PFSK-1 (cell line): ENCODE measurements at regions not wholly inside any gene's neighbourhood (a gene's known extent, or its start where the extent isn't known, plus 50 kb on each side); places are given as distances from the start of the nearest gene placed in this dataset.

Experiments used
- FOXP2 ChIP-seq: optimal IDR thresholded peaks from 2 replicates; pipeline ENCODE3; 2011; ENCODE audit warnings: borderline replicate concordance, control low read depth, inconsistent platforms; ENCODE audit not compliant: insufficient read depth; ENCODE audit errors: extremely low read length, extremely low read depth
- POLR2AphosphoS5 ChIP-seq: IDR thresholded peaks from 2 replicates; pipeline ENCODE4 v1.6.1; 2012; ENCODE audit warnings: low read depth, mild to moderate bottlenecking, control low read depth, low read length, moderate library complexity
- REST ChIP-seq, 2 experiments: IDR thresholded peaks; 2 replicates each; pipeline versions ENCODE4 v1.6.1 to v1.8.0; 2011 to 2012; ENCODE audit warnings: low read depth in 2 of 2, low read length in 2 of 2, control low read depth in 1 of 2, inconsistent platforms in 1 of 2, mild to moderate bottlenecking in 1 of 2, moderate library complexity in 1 of 2; ENCODE audit not compliant: insufficient read depth in 1 of 2
- SIN3A ChIP-seq: IDR thresholded peaks from 2 replicates; pipeline ENCODE4 v1.6.1; 2012; ENCODE audit warnings: mild to moderate bottlenecking, low read length, moderate library complexity, borderline replicate concordance; ENCODE audit not compliant: insufficient read depth
- TAF1 ChIP-seq: IDR thresholded peaks from 2 replicates; pipeline ENCODE4 v1.6.1; 2012; ENCODE audit warnings: low read length, control low read depth, borderline replicate concordance; ENCODE audit not compliant: insufficient read depth

DNA sequence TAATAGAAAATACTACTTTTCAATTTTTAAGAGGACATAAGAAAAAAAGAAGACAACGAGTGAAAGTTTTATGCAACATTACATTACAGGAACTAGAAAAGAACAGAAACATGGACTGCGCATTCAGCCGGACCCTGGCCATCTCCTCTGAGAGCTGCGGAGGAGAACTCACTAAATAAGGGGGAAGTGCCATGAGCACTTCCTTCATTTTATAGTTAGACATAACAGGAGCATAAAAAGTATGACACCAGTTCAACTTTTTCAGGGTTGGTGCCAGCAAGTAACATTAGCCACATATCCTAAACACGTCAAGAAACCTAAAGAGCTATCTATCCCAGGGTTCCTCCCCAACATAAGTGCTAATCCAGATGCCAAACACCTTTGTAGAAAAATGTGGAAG, 78.0 kb upstream of the SERTAD2 start:
- TF ChIP-seq FOXP2 (no peak), SIN3A (no peak), TAF1 (no peak), REST (IDR thresholded peaks at IDR 0.05; ENCODE audit: insufficient read depth in 1 of 2, low read depth in 2 of 2, low read length in 2 of 2) (no peak), POLR2AphosphoS5 (no peak)

GRCh38 chr2:64732146-64732545, 78.4 kb upstream of the SERTAD2 start:
- TF ChIP-seq POLR2AphosphoS5 (no peak), FOXP2 (no peak), SIN3A (no peak), REST (IDR thresholded peaks at IDR 0.05; ENCODE audit: insufficient read depth in 1 of 2, low read depth in 2 of 2, low read length in 2 of 2) (no peak), TAF1 (no peak)

- no peak for TF ChIP-seq TAF1
- TF ChIP-seq POLR2AphosphoS5: no peak
Measured at GRCh38 chr2:64735504-64735903, 81.8 kb upstream of the SERTAD2 start.

DNA sequence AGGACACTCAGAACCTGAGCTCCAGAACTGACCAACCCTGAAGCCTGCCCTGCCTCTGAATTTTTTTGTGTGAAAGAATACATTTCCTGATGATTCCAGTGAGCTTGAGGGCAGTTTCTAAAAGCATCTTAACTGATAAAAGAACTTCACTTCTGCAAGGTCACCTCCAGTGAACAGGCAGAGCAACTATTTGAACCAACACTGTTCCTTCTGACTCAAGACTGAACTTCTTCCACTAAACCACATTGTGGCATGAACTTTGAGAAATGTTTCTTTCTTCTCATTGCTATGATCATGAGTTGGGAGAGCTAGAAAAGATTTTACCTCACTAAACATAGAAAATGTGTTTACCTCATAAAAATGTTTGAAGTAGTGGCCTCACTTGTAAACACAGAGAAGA, 83.8 kb upstream of the SERTAD2 start:
- TF ChIP-seq REST (IDR thresholded peaks at IDR 0.05; ENCODE audit: insufficient read depth in 1 of 2, low read depth in 2 of 2, low read length in 2 of 2) (no peak), SIN3A (no peak), POLR2AphosphoS5 (no peak), FOXP2 (no peak), TAF1 (no peak)

GRCh38 chr2:64738026-64738425, 84.3 kb upstream of the SERTAD2 start:
- TF ChIP-seq POLR2AphosphoS5 (no peak), REST (IDR thresholded peaks at IDR 0.05; ENCODE audit: insufficient read depth in 1 of 2, low read depth in 2 of 2, low read length in 2 of 2) (no peak), SIN3A (no peak)
